HEK293T (cell line): ENCODE measurements at regions not wholly inside any gene's neighbourhood (a gene's known extent, or its start where the extent isn't known, plus 50 kb on each side); places are given as distances from the start of the nearest gene placed in this dataset.
"Not testable (repeated sequence)": the region's sequence is repeated elsewhere in the genome, so short reads cannot be mapped to it uniquely, and the experiment has no call there.

ENCODE experiments used
- CTCF ChIA-PET: fragments of 350-600 bp; formaldehyde crosslinking; extraction: SDS; loops from one replicate; lab custom pipeline; 2021; ENCODE audit warnings: antibody characterized with exemption, inconsistent platforms; lab: Yijun Ruan, JAX
- POLR2A ChIA-PET: fragments of 350-600 bp; formaldehyde crosslinking; extraction: SDS; loops from one replicate; lab custom pipeline; 2020; ENCODE audit warnings: antibody characterized with exemption, inconsistent platforms; lab: Yijun Ruan, JAX
- DNase-seq: peaks from one replicate; pipeline ENCODE4 v3.0.0; 2012; ENCODE audit warnings: mixed read lengths; ENCODE audit errors: extremely low spot score
- ARNT ChIP-seq: fragments of 450-650 bp; IDR thresholded peaks from 2 replicates; pipeline ENCODE4 v1.6.1; 2017; ENCODE audit warnings: mild to moderate bottlenecking
- BHLHE40 ChIP-seq: fragments of 450-650 bp; IDR thresholded peaks from 2 replicates; pipeline ENCODE4 v1.6.1; 2016; ENCODE audit warnings: mild to moderate bottlenecking, moderate library complexity, borderline replicate concordance
- CTBP1 ChIP-seq: fragments of 450-650 bp; IDR thresholded peaks from 2 replicates; pipeline ENCODE4 v1.6.1; 2016; ENCODE audit warnings: borderline replicate concordance
- ELF4 ChIP-seq: fragments of 450-650 bp; IDR thresholded peaks from 2 replicates; pipeline ENCODE4 v1.6.1; 2017; ENCODE audit warnings: antibody characterized with exemption
- FOXA1 ChIP-seq: fragments of 450-650 bp; IDR thresholded peaks from 2 replicates; pipeline ENCODE4 v1.6.1; 2016; ENCODE audit warnings: mild to moderate bottlenecking
- FOXK2 ChIP-seq: fragments of 450-650 bp; IDR thresholded peaks from 2 replicates; pipeline ENCODE4 v1.6.1; 2016; ENCODE audit warnings: mild to moderate bottlenecking
- FOXM1 ChIP-seq: fragments of 450-650 bp; IDR thresholded peaks from 2 replicates; pipeline ENCODE4 v1.6.1; 2017; ENCODE audit warnings: mild to moderate bottlenecking, borderline replicate concordance
- HDGF ChIP-seq: fragments of 450-650 bp; IDR thresholded peaks from 2 replicates; pipeline ENCODE4 v1.6.1; 2017; ENCODE audit warnings: antibody characterized with exemption, borderline replicate concordance
- L3MBTL2 ChIP-seq: fragments of 450-650 bp; conservative IDR thresholded peaks from 2 replicates; pipeline ENCODE4 v1.6.1; 2016; ENCODE audit warnings: mild to moderate bottlenecking
- LEF1 ChIP-seq: fragments of 450-650 bp; IDR thresholded peaks from 2 replicates; pipeline ENCODE4 v1.6.1; 2017; ENCODE audit warnings: mild to moderate bottlenecking, borderline replicate concordance
- NFRKB ChIP-seq: fragments of 450-650 bp; IDR thresholded peaks from 2 replicates; pipeline ENCODE4 v1.6.1; 2016; ENCODE audit warnings: mild to moderate bottlenecking, moderate library complexity
- PKNOX1 ChIP-seq: fragments of 450-650 bp; IDR thresholded peaks from 2 replicates; pipeline ENCODE4 v1.6.1; 2016
- SP1 ChIP-seq: fragments of 450-650 bp; IDR thresholded peaks from 2 replicates; pipeline ENCODE4 v1.6.1; 2017
- SUZ12 ChIP-seq: fragments of 450-650 bp; IDR thresholded peaks from 2 replicates; pipeline ENCODE4 v1.6.1; 2016; ENCODE audit warnings: mild to moderate bottlenecking
- TARDBP ChIP-seq: fragments of 450-650 bp; IDR thresholded peaks from 2 replicates; pipeline ENCODE4 v1.6.1; 2016
- ZNF384 ChIP-seq: fragments of 450-650 bp; IDR thresholded peaks from 2 replicates; pipeline ENCODE4 v1.6.1; 2016

DNA sequence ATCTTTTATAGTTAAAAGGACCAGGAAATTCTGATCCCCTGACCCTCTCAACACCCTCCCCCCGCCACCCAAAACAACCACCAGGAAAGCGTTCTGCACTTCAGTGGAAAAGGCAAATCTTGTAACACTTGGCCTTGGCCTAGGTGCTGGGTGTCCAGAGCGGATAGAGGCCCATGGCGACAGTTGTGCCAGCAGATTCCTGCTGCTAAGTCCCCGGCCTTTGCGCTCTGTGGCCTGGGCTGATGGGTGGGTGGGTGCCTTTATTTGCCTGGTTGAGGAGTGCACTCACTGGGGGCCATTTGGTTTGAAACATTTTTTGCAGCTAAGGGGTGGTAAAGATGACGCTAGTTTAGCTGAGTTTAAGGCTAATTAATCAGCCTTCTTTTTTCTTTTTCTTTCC lies 127.9 kb upstream of the ERRFI1 start:
- TF ChIP-seq FOXM1 = no peak
- no peak for TF ChIP-seq ARNT
- TF ChIP-seq L3MBTL2 = no peak
- TF ChIP-seq TARDBP = no peak
- TF ChIP-seq HDGF = no peak
- TF ChIP-seq PKNOX1 = no peak
- no peak for TF ChIP-seq ZNF384
- TF ChIP-seq NFRKB = no peak
- TF ChIP-seq LEF1 = no peak
- no peak for TF ChIP-seq CTBP1
- CTCF ChIA-PET = interaction anchor here (0.9 kb wide), 1 partner anchor 12 kb away, joined by 3 read pairs; no protein-coding TSS in a partner anchor
- POLR2A ChIA-PET = no interaction called here
- no peak for DNase-seq

GRCh38 chr1:8152731-8153702 lies 126.9 kb upstream of the ERRFI1 start:
- ChIA-PET CTCF (no interaction called here), POLR2A (no interaction called here)
- no peak for DNase-seq
- TF ChIP-seq FOXM1 (no peak), HDGF (no peak), ARNT (no peak), NFRKB (no peak), SP1 (no peak), BHLHE40 (no peak), FOXA1 (no peak), TARDBP (no peak), LEF1 (no peak), L3MBTL2 (no peak), SUZ12 (no peak), ELF4 (no peak), PKNOX1 (no peak), CTBP1 (no peak), FOXK2 (no peak), ZNF384 (no peak)

DNA sequence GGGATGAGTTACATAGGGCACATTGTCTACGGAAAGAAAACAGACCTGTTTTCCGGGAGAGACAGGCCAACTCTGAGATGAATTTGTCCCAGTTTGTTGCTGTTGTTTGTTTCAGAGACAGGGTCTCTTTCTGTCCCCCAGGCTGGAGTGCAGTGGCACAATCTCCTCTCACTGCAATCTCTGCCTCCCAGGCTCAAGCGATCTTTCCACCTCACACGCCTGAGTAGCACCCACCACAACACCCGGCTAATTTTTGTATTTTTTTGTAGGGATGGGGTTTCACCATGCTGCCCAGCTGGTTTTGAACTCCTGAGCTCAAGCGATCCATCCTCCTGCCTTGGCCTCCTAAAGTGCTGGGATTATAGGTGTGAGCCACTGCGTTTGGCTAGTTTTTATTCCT lies 125.5 kb upstream of the ERRFI1 start:
- TF ChIP-seq FOXK2 (no peak), SUZ12 (no peak), ELF4 (no peak), BHLHE40 (no peak), HDGF (no peak), FOXA1 (no peak), TARDBP (no peak), LEF1 (no peak)
- POLR2A ChIA-PET = no interaction called here
- DNase-seq = no peak
- CTCF ChIA-PET = interaction anchor here (1.0 kb wide), 1 partner anchor 117 kb away, joined by 3 read pairs; no protein-coding TSS in a partner anchor

DNA sequence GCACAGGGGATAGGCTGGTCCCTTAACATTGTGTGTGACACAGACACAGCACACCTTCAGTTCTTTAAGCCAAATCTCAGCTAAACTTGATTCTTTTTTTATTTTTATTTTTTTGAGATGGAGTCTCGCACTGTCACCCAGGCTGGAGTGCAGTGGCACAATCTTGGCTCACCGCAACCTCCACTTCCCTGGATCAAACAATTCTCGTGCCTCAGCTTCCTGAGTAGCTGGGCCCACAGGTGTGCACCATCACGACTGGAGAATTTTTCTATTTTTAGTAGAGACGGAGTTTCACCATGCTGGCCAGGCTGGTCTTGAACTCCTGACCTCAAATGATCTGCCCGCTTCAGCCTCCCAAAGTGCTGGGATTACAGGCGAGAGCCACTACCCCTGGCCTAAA lies 123.6 kb upstream of the ERRFI1 start:
- POLR2A ChIA-PET, DNase-seq, CTCF ChIA-PET: not testable (repeated sequence)

DNA sequence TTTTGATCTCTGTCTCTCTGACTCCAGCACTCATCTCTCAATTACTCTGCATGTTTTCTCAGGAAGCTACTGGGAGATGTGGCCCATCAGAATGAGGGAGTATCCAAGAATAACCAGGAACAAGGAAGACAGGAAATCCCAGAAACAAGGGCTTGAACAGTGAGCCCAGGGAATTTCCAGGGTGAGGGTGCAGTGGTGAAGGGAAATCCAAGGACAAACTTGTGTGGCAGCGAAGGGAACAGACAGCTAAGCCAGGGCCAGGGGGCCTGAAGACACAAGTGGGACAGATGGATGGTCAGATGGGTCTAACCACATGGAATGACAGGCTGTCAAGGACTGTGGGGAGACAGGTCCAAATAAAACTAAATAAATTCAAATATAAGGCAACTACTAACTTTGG lies 121.8 kb upstream of the ERRFI1 start:
- ChIA-PET CTCF (no interaction called here), POLR2A (no interaction called here)
- no peak for DNase-seq
- no peak for TF ChIP-seq PKNOX1
- no peak for TF ChIP-seq FOXA1
- TF ChIP-seq FOXK2 = no peak
- TF ChIP-seq BHLHE40 = no peak
- TF ChIP-seq SP1 = no peak
- no peak for TF ChIP-seq HDGF
- TF ChIP-seq ARNT = no peak
- no peak for TF ChIP-seq ZNF384

- DNase-seq = no peak
- CTCF ChIA-PET = no interaction called here
- TF ChIP-seq ZNF384 (no peak), FOXA1 (no peak), L3MBTL2 (no peak), SP1 (no peak)
- POLR2A ChIA-PET = no interaction called here
Observed at GRCh38 chr1:8146257-8146855, 120.2 kb upstream of the ERRFI1 start.
